PC-3 (cell line): ENCODE measurements at regions not wholly inside any gene's neighbourhood (a gene's known extent, or its start where the extent isn't known, plus 50 kb on each side); places are given as distances from the start of the nearest gene placed in this dataset.

Source experiments
- ATAC-seq: fragments of 200-7000 bp; cut with Tn5 transposase; 2 replicates; pipeline ENCODE4 v1.9.1; 2020; ENCODE audit warnings: mild to moderate bottlenecking, moderate library complexity
- BruUV-seq: library from RNA; stranded (reverse); fragments of 400-500 nt; replicated peaks from 2 replicates; lab custom pipeline; 2021; lab: Mats Ljungman, UMichigan
- CTCF ChIA-PET: fragments of 300-600 bp; sonication (Branson Sonifier 250); formaldehyde crosslinking; loops from one replicate; lab custom pipeline; 2022; ENCODE audit warnings: antibody characterized with exemption; lab: Charles Lee
- POLR2A ChIA-PET: fragments of 300-600 bp; sonication (Branson Sonifier 250); formaldehyde crosslinking; loops from one replicate; lab custom pipeline; 2022; ENCODE audit warnings: antibody characterized with exemption; ENCODE audit not compliant: unreplicated experiment; lab: Charles Lee
- DNase-seq: peaks from one replicate; pipeline ENCODE4 v3.0.0-alpha.2; 2015
- H2AFZ ChIP-seq: fragments of 300-600 bp; sonication (generic); 2 replicates; pipeline ENCODE4 v1.6.0; 2016; ENCODE audit warnings: antibody characterized with exemption, low read length
- H3F3A ChIP-seq: fragments of 300-600 bp; sonication (generic); one replicate; pipeline ENCODE4 v1.6.0; 2017; ENCODE audit warnings: antibody characterized with exemption, low read length, control low read depth, mild to moderate bottlenecking; ENCODE audit not compliant: unreplicated experiment
- H3K27ac ChIP-seq: fragments of 300-600 bp; sonication (generic); 2 replicates; pipeline ENCODE4 v1.5.1; 2016; ENCODE audit warnings: mild to moderate bottlenecking, low read length
- H3K27me3 ChIP-seq: fragments of 300-600 bp; sonication (generic); 2 replicates; pipeline ENCODE4 v1.6.1; 2016; ENCODE audit warnings: low read length, mixed read lengths
- H3K36me3 ChIP-seq: fragments of 300-600 bp; sonication (generic); 2 replicates; pipeline ENCODE4 v1.6.1; 2016; ENCODE audit warnings: low read depth, mixed run types, low read length, mixed read lengths
- H3K4me1 ChIP-seq: fragments of 300-600 bp; sonication (generic); 2 replicates; pipeline ENCODE4 v1.5.1; 2016; ENCODE audit warnings: low read length; ENCODE audit not compliant: insufficient read depth
- H3K4me2 ChIP-seq: fragments of 300-600 bp; sonication (generic); 2 replicates; pipeline ENCODE4 v1.6.0; 2016; ENCODE audit warnings: low read length
- H3K4me3 ChIP-seq: fragments of 300-600 bp; sonication (generic); 2 replicates; pipeline ENCODE4 v1.5.1; 2016; ENCODE audit warnings: mild to moderate bottlenecking, low read length, mixed read lengths
- H3K79me2 ChIP-seq: fragments of 300-600 bp; sonication (generic); 2 replicates; pipeline ENCODE4 v1.6.1; 2017; ENCODE audit warnings: low read length, mixed read lengths
- H3K9ac ChIP-seq: fragments of 300-600 bp; sonication (generic); 2 replicates; pipeline ENCODE4 v1.6.0; 2016; ENCODE audit warnings: mild to moderate bottlenecking, low read length
- H3K9me2 ChIP-seq: fragments of 300-600 bp; sonication (generic); replicated peaks from 2 replicates; pipeline ENCODE4 v1.6.1; 2016; ENCODE audit warnings: mixed run types, low read length, mixed read lengths
- H3K9me3 ChIP-seq: fragments of 300-600 bp; sonication (generic); 2 replicates; pipeline ENCODE4 v1.6.1; 2016; ENCODE audit warnings: low read length, mixed read lengths
- H4K20me1 ChIP-seq: fragments of 300-600 bp; sonication (generic); 2 replicates; pipeline ENCODE4 v1.6.1; 2016; ENCODE audit warnings: low read length, mixed read lengths
- CTCF ChIP-seq: fragments of 300-600 bp; sonication (generic); conservative IDR thresholded peaks from 2 replicates; pipeline ENCODE4 v1.5.1; 2017; ENCODE audit warnings: antibody characterized with exemption, low read depth, mild to moderate bottlenecking, low read length
- EZH2 ChIP-seq: fragments of 300-600 bp; sonication (generic); IDR thresholded peaks from one replicate; pipeline ENCODE4 v1.6.1; 2017; ENCODE audit warnings: antibody characterized with exemption, mild to moderate bottlenecking, low read length; ENCODE audit not compliant: unreplicated experiment
- EZH2phosphoT487 ChIP-seq: fragments of 300-600 bp; sonication (generic); IDR thresholded peaks from 2 replicates; pipeline ENCODE4 v1.6.1; 2018; ENCODE audit warnings: mild to moderate bottlenecking, antibody characterized with exemption, low read length, borderline replicate concordance
- intact Hi-C: fragments of 100-400 bp; cut with micrococcal nuclease; formaldehyde crosslinking; loops from 2 replicates; pipeline ENCODE4 v1.9.0; 2023

DNA sequence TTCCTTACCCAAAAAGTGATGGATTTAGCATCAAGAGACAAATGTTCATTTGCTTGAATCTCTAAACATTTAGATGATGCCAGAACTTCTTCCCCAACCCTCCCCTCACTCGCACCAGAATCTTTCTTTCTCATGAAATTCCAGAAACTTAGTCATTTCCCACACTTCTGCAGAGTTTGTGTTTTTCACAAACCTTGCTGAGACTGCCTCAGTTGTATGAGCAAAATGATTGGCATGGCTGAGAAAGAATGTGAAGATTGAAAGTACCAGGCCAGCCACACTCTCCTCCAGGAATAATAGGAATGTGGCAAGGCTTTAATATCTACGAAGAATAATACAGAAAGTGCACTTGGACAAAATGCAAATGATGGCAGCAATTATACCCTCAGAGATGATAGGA is 428.3 kb upstream of the CDH6 start:
- no peak for TF ChIP-seq EZH2
- TF ChIP-seq CTCF = no peak
- TF ChIP-seq EZH2phosphoT487 = no peak
- Histone ChIP-seq H3K79me2 (no peaks in the 10 kb centered on the region), H2AFZ (no peak overlapping the region), H3K4me3 (no peak overlapping the region), H3K27me3 (no peaks in the 10 kb centered on the region), H3K9me2 (no peaks in the 10 kb centered on the region), H3K9me3 (no peaks in the 10 kb centered on the region), H3K27ac (no peak overlapping the region), H3K4me2 (no peak overlapping the region), H3K36me3 (no peaks in the 10 kb centered on the region), H4K20me1 (no peaks in the 10 kb centered on the region), H3K4me1 (no peaks in the 10 kb centered on the region), H3K9ac (no peak overlapping the region), H3F3A (no peaks in the 10 kb centered on the region)
- BruUV-seq = no TSS peak
- ATAC-seq = no peak
- DNase-seq = peak; percentile 41
- ChIA-PET POLR2A (no interaction called here), CTCF (no interaction called here)
- intact Hi-C loops = no loop called here

- Histone ChIP-seq H3K9ac (no peak overlapping the region), H3K27ac (no peak overlapping the region), H3K27me3 (no peaks in the 10 kb centered on the region), H3K4me1 (no peaks in the 10 kb centered on the region), H3K4me3 (no peak overlapping the region), H3K79me2 (no peaks in the 10 kb centered on the region), H4K20me1 (no peaks in the 10 kb centered on the region), H3K9me2 (no peaks in the 10 kb centered on the region), H3K36me3 (no peaks in the 10 kb centered on the region), H2AFZ (no peak overlapping the region), H3F3A (no peaks in the 10 kb centered on the region), H3K4me2 (no peak overlapping the region), H3K9me3 (no peaks in the 10 kb centered on the region)
- BruUV-seq = no TSS peak
- ChIA-PET CTCF (no interaction called here), POLR2A (no interaction called here)
- DNase-seq = no peak
- intact Hi-C loops = no loop called here
- no peak for TF ChIP-seq EZH2
- no peak for TF ChIP-seq CTCF
- no peak for TF ChIP-seq EZH2phosphoT487
- no peak for ATAC-seq
Observed at GRCh38 chr5:30764704-30765103, 428.8 kb upstream of the CDH6 start.

- Histone ChIP-seq H3K4me2 (no peak overlapping the region), H3K36me3 (no peaks in the 10 kb centered on the region), H3K4me1 (no peaks in the 10 kb centered on the region), H3K9me3 (no peaks in the 10 kb centered on the region), H3K79me2 (no peaks in the 10 kb centered on the region), H3K9me2 (no peaks in the 10 kb centered on the region), H2AFZ (no peak overlapping the region), H3K9ac (no peak overlapping the region), H4K20me1 (no peaks in the 10 kb centered on the region), H3K27me3 (no peaks in the 10 kb centered on the region), H3K4me3 (no peak overlapping the region), H3F3A (no peaks in the 10 kb centered on the region), H3K27ac (no peak overlapping the region)
- intact Hi-C loops = no loop called here
- DNase-seq (no peak), ATAC-seq (no peak)
- CTCF ChIA-PET = no interaction called here
- POLR2A ChIA-PET = no interaction called here
- TF ChIP-seq EZH2 (no peak), CTCF (no peak), EZH2phosphoT487 (no peak)
- BruUV-seq = no TSS peak
Observed at GRCh38 chr5:30759731-30760130, 433.8 kb upstream of the CDH6 start.
